ENCODE measurements at regions not wholly inside any gene's neighbourhood (a gene's known extent, or its start where the extent isn't known, plus 50 kb on each side); places are given as distances from the start of the nearest gene placed in this dataset.

DNA sequence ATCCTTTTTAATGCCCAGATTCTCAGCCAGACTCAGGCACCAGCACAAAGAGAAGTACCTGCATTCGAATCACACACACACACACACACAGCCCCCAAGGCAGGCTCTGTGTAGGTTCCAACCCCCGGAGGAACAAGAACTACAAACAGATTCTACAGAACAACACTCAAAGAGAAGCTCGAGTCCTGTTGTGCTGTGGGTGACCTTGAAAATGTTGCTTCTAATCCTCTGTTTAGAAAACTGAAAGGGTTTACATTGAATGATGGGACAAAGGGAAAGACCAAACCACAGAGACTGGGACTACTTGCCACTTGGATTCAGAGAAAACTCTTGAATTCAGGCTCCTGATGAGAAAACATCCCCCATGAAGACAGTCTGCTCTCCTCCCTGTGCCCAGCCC, 568.8 kb upstream of the C16orf82 start:
- TF ChIP-seq, protein P1, sequence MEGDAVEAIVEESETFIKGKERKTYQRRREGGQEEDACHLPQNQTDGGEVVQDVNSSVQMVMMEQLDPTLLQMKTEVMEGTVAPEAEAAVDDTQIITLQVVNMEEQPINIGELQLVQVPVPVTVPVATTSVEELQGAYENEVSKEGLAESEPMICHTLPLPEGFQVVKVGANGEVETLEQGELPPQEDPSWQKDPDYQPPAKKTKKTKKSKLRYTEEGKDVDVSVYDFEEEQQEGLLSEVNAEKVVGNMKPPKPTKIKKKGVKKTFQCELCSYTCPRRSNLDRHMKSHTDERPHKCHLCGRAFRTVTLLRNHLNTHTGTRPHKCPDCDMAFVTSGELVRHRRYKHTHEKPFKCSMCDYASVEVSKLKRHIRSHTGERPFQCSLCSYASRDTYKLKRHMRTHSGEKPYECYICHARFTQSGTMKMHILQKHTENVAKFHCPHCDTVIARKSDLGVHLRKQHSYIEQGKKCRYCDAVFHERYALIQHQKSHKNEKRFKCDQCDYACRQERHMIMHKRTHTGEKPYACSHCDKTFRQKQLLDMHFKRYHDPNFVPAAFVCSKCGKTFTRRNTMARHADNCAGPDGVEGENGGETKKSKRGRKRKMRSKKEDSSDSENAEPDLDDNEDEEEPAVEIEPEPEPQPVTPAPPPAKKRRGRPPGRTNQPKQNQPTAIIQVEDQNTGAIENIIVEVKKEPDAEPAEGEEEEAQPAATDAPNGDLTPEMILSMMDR (conservative IDR thresholded peaks at IDR 0.05; ENCODE audit: low read depth, low read length): no peak
- no peak for TF ChIP-seq EZH2 (IDR thresholded peaks at IDR 0.05; ENCODE audit: borderline replicate concordance, low read depth, low read length, poor library complexity, severe bottlenecking)
